NAMALWA (cell line): ENCODE measurements at regions not wholly inside any gene's neighbourhood (a gene's known extent, or its start where the extent isn't known, plus 50 kb on each side); places are given as distances from the start of the nearest gene placed in this dataset.

Experiments
- DNase-seq: peaks from one replicate; pipeline ENCODE4 v3.0.0-alpha.2; 2015; ENCODE audit warnings: low spot score

DNA sequence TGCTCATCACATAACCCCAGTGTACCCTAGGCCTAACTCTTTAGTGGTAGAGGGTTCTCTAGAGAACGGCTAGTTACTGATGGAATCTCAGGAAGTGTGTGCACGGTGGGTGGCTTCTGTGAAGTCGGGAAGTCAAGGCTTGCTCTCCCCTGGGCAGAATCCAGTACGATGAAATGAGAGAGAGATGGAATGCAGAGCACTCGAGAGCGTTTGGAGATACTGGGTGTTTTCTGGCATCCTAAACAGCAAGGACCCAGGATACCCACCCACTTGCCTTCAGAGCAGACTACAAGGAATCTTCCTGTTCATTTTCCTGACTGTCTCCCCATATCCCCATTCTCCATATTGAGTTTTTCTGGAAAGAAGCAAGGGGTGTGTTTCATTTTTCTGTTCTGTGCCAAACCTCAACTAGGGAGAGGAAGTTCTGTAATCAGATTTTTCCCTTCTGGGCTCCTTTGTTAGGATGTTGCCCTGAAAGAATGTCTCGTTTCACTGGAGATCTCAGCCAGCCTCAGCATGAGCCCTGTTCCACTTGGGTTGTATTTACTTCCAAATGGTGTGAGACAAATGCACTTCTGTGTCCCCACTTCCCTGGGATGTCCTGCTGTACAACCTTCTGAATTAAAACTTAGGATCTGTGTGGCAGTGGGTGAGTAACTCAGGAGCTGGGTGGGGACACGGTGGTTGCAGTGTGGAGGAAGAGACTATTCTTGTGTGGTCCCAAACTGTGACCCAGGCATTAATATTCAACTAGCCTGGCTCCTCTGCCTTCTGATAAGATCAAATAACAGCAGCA, 108.9 kb upstream of the SPRY4 start:
- DNase-seq, result no peak

DNA sequence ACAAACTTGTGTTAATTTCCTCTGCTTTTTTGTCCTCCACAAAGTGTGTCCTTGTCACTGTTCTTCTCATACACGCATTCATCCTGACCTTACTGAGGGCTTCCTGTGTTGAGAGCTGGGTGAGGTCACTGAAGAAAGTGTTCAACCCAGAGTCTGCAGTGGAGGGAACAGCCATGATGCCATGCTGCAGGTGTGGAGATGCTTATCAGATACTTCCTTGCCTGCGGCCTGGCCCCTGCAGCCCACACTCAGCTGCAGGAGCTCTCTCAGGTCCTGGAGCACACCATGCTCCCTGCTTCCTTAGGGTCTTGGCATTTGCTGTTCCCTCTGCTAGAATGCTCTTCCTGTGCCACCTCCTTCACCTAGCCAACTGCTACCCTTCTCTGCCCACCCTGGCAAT, 108.1 kb upstream of the SPRY4 start:
- no peak for DNase-seq

DNA sequence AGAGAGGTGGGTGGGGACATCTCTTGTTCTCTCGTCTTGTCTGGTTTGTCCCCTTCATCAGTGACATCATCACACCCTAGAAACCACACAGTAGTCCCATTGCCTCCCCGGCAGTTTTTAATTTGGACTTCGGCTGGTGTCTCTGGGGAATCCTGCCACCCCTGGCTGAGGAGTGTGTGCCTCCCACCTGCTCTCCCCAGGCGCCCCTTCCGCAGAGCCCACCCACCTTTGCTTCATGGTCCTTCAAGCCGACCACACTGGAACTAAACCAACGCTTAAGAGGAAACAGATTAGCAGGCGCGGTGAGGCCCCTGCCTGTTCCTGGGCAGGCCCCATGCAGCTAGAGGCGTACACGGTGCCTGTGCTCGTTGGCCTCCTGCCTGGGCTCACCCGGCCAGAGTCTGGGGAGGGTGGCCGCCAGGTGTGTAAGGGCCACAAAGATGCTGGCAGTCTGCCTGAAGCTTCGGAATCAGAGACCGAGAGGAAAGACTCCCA, 107.6 kb upstream of the SPRY4 start:
- DNase-seq, result no peak

DNA sequence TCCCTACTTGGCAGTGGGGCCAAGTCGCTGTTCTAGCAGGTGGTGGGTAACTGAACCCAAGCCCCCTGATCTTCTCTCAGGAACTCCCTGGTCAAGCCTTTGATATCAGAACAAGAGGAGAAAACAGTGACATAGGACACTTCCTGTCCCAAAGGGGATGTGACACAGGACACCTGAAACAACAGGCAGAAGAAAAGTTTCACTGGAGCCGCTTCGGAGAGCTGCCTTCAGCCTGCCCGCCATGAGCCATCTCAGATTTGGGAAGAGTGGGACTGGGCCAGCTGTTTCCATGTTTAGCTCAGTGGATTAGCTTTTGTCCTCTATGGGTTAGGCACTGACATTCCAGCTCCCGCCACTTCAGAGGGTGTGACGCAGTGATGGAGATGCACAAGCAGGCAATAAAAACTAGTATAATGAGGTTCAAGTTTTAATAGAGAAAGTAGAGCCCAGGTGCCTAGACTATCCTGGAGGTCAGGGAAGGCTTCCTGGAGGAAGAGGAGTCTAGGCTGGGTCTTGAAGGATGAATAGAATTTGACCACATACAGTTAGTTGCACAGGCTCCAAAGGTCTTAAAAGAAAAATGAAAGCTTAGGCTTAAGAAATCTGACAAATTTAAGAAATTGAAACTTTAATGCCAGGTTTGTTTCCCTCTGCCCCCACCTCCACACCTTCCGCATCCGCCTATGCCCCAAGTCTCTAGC, 104.1 kb upstream of the SPRY4 start:
- DNase-seq, result no peak

DNA sequence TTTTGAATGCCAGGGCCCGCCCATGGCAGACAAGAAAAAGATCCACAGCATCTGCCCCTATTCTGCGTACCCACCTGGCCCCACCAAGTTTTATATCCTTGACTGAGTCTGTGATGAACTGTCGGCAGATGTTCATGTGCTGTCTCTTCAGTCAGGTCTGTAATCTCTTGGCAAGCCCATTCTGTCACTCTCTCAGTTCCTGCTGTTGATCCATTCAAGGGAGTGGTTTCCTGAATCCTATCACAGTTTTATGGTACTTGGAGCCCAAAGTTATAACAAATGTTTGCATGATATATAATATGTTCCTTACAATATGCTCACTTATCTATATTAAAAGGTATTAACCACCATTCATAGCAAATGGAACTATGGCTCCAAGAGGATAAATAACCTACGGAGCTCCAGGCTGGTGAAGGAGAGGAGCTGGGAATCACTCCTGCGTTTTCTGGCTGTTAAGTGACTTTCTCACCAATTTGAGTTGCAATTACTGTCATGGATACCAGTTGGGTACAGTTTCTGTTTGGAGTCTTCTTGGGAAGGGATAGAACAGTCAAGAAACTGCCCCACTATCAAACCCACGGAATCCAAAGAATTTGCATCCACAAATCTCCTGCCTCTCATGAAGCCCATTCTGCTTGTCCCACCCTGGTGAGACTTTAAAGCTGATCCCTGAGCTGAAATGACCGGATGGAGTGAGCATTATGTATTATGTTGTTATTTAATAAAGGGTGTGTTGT, 103.4 kb upstream of the SPRY4 start:
- no peak for DNase-seq

DNA sequence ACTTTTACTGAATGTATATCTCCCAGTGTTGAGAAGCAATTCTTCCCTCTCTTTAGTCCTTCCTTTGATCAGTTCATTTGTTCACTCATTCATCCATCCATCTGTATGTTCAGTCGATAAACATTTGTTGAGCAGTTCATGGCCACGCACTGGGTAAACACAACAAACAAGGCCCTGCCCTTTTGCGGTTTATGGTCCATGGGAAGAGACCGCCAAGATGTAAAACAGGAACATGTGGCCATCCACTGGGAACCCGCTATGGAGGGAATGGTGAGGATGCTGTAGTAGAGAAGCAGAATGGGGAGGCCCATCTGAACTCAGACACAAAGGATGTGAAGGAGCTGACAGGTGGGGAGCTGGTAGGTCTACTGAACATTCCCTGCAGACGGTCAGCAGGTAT, 102.7 kb upstream of the SPRY4 start:
- no peak for DNase-seq

DNA sequence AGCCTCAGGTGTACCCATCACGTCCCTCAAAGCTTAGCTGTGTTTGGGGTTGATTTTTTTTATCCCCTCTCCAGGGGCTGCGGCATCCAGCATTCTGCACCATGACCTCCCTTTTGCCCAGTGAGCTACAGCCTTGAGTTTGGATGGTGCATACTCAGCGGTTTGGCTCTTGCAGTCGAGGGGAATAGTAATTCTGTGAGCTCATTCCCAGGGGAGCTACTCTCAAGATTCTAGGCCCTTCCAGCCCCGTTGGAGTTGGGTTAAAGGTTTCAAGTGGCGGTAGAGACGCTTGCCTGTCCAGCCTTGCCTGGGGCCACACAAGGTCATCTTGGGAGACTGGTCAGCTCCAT, 102.2 kb upstream of the SPRY4 start:
- DNase-seq, result no peak

DNA sequence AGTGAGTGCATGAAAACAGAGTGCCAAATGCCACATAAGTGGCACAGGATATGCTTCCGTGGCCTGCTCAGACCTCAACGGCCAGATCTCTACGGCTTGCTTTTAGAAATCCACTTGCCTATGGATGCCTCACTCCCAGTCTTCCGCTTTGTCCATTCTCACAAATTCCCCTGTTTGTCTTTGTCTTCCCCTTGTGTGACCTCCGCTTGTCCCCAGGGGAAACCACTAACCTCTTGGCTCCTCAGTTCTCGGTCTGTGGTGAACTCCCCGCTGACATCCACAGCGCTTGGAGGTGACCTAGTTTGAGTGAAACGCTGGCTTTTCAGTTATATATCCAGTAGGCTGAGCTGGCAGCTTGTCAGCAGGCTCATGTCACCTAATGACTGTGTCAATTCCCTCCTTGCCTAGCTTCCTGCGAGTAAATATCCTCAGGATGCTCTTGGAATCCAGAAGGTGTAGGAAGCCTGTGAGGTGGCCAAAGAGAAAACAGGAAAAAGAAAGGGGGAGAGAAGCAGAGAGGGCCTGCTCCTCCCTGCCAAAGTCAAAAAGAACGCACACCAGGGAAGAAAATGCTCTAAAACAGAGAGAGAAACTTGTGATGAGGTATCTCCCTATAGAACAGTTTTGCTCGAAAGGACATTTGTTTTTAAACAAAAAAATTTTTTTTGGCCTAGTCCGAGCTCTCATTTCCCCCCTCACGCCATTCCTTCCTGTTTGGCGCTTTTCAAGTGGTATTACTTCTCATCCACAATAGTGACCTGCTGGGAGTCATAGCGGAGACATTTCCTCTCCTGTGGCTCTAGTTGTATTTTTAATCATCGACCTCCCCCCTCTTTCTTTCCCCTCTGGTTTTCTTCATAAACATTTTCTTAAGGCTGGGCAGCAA, 101.6 kb upstream of the SPRY4 start:
- no peak for DNase-seq

DNA sequence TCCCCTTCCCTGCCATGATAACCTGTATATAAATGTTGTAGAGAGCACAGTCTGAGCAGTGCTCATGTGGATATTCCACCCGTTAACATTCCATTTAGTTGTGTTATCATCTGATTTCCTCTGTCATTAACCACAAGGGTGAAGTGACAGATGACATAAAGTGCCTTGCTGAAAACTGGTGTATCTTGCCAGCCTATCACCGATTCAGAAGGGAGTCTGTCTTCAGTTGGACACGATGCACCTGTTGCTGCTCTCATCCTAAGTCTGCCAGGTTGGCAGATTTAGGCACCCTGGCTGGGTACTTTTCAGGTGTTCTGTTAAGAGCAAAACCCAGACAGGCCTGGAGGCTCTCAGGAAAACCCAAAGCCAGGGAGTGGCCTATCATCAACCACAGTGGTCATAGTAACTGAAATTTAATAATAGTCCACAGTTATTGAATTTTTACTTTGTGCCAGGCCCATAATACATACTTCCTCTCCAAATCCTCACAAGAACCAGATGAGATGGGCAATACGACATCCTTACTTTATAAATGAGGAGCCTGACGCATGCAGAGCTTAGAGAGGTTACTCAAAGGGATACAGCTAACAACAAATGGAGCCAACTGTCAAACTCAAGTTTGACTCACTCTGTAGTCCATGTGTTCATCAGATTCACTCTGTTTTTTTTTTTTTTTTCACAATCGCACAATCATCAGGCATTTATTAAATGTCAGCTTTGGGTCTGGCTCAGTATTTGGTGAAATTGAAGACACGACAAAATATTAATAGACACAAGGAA, 100.7 kb upstream of the SPRY4 start:
- no peak for DNase-seq

DNA sequence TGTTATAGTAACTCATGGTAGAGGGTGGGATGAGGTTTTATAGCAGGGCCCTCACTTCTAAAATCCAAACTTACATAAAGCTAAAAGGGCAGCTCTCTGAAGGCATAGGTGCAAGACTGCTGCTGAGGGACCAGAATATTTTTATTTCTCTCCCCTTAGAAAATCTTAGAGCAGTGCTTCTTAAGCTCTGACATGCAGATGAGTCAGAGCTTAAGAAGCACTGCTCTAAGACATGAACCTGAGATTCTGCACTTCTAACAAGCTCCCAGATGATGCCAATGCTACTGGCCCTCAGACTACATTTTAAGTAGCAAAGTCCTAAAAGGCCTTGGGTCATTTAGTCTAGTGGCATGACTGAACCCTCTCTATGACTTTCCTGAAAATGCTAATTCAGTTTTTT, 97.6 kb upstream of the SPRY4 start:
- no peak for DNase-seq

DNA sequence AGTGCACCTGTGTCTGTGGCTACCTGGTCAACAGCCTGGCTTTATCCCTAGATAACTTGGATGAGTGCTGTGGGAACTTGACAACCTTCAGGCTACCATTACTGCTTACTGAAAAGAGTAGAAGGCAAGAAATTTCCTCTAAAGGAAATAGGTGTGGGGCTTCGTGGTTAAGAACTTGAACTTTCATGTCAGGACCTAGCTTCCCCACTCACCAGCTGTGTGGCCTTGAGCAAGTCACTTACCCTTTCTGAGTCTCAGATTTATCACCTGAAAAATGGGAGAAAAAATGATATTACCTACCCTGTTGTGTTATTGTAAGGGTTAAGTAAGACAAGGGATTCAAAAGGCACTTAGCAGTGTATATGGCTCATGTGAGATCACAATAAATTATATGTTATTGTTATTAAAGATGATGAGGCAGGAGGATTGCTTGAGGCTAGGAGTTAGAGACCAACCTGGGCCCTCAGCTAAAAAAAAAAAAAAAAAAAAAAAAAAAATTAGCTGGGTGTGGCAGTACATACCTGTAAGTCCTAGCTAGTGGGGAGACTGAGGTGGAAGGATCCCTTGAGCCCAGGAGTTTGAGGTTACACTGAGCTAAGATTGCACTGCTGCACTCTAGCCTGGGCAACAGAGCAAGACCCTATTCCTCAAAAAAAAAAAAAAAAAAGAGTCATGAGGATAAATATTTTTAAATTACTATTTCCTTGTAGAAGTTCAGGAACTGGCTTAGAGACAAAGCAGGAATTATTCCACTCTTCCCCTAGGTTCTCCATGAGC, 97.0 kb upstream of the SPRY4 start:
- no peak for DNase-seq

DNA sequence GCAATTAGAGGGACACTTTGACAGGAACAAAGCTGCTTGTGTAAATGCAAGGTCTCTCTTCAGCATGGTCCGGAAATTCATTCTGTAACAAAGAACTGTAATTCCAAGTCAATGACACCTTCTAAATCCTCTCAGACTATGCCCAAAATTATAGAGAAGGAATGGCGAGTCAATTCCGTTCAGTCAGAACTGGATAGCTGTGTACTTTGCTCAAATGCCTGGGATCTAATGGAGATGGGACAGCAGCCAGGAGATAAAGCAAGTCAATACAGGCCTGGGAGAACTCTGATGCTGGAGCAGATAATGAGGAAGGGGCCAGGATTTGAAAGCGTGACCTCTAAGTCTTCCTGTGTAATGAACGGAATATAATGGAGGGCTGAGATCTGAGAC, 96.4 kb upstream of the SPRY4 start:
- no peak for DNase-seq

DNA sequence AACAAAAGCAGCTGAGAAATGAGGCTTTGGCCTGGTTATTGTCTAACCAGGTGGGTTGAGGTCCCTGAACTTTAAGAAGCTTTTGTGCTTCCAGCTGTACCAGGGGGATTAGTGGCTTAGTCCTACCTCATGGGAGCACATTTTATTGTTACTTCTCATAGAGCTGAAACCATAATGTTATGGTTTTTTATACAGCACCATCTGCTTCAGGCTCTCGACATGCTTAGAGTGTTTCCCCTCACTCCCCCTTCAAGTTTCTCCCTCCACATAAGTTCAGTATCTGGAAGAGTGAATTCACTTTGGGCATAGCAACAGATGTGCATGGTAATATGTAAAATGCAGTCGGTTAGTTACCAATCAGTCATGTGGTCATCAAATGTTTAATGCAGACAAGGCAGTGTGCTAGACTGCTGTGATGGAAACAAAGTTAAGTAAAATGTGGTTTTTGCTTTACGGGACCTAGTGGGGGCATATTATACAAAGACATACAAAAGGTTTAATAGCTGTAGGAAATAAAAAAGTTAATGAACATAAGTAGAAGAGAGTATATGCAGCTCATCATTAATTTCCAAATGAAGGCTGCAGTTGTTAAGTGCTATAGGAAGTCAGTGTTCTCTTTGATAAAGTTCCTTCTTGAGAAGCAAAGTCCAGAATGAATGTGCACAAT, 95.9 kb upstream of the SPRY4 start:
- no peak for DNase-seq

DNA sequence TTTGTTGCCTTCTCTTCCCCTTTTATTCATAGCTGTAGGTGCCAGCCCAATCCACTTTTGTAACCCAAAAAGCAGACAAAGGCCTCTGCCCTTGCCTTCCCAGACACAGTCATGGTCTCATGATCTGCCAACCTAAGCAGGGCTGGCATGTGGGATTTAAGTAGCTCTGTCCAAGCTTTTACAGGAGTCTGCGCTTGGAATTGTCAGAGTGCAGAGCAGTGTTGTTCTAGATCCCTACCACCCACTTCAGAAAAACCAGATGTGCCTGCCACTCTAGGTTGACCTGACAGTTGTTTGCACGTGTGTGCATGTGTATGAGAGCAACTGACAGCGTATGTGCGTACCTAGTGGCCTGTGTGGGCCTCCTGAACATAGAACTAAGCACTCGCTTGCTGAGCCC, 87.8 kb upstream of the SPRY4 start:
- no peak for DNase-seq

DNA sequence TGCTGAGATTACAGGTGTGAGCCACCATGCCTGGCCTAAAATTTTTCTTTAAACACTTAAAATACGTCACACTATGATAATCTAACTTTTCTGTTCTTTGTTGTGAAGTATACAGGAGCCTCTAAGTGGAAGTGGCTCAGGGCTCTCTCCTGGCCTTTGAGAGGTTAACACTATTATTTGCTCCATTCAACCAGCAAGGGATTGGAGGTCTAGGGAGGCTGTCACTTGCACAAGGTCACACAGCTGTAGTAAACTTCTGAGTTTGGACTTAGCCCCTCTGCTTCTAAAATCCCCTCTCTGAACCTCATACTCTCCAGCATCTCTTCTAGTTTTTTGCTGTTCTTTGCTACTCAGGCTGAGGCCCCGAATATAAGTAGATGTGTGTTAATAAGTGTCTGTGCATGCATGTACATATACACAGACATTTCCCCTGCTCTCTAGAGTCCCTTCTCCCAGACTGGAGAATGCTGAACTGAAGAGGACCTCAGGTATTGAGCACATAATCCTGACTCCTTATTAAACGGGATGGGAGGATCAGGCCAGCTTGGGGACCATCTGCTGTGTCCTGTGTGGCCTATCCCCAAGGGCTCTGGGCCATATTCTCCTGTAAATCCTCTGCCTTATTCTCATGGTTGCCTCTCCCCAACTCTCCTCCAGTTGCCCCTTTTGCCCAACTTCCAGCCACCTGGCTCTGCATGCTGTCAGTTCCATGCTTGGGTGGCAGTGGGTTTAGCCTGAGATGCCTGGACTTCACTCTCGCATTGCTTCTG, 87.0 kb upstream of the SPRY4 start:
- no peak for DNase-seq

DNA sequence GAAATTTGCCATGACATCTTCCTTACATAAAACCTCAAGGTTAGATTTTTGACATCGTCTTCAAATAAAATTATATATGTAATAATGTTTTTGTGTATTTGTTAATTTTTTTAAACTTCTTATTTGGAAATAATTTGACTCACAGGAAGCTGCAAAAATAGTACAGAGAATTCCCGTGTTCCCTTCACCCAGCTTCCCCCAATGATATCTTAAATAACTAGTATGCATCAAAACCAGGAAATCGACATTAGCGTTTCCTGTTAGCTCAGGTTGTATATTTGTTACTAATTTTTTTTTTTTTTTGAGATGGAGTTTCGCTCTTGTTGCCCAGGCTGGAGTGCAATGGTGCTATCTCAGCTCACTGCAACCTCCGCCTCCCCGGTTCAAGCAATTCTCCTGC, 86.3 kb upstream of the SPRY4 start:
- DNase-seq, result no peak

DNA sequence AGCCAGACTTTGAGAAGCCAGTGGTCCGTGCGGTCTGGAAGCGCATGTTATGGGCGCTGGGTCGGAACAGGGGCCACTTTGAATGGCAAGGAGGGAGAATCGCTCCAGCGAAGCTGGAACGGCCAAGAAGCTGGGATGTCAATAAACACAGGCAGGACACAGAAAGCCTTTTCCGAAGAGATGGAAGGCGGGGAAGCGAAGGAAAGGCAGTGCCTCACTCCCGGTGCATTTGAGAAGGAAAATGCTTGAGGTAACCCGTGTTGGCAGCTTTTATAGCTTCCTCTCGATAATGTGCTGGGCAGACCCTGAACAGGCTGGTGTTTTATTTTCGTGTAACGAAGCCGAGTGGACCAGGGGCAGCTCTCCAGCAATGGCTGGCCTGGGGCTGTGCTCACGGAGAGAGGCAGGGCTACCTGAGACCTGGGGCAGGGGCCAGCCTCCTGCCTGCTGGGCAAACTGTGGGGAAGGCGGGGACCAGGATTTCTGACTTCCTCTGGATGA, 84.2 kb upstream of the SPRY4 start:
- DNase-seq, result no peak

DNA sequence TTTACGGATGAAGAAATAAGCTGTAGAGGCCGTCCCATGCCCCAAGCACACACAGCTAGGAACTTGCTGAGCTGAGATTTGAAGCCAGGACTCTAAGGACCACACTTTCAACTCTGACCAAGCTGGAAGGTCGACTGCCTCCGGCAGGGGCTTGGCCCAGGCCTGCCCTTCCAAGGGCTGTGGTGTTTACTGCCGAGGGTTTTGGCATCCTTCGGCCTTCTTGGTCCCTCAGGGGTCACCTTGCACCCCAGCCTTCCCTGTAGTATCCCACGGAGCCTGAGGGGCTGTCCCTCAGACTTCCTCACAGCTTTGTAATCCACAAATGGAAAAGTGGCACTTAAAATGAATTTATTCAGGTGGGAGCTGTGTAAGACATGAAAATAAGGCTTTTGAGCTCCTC, 83.7 kb upstream of the SPRY4 start:
- no peak for DNase-seq

DNA sequence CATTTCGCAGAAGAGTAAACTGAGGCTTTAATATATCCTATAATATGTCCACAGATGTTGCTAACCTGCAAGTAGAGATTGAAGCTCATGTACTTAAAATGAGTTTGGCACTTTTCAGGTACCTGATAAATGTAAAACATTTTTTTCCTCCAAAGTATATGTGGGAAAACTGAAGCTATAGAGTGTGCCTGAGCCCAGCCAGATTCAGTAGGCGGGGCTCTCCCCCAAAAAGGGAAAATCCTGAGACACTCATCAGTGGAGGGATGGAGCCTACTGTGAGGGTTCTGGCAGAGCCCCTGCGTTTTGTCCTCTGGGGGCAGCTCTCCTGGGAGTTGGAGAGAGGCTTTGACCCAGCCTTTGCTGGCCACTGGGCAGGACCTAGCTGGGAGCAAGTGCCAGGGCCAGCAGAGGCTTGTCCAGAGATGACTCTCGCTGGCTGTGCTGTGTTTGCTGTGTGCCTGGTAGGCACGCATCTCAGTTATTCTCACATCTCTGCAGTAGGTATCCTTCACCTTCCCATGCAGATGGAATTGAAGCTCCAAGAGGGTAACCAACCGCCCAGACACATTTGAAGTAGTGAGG, 81.1 kb upstream of the SPRY4 start:
- no peak for DNase-seq
